ENCODE measurements at regions not wholly inside any gene's neighbourhood (a gene's known extent, or its start where the extent isn't known, plus 50 kb on each side); places are given as distances from the start of the nearest gene placed in this dataset.

DNA sequence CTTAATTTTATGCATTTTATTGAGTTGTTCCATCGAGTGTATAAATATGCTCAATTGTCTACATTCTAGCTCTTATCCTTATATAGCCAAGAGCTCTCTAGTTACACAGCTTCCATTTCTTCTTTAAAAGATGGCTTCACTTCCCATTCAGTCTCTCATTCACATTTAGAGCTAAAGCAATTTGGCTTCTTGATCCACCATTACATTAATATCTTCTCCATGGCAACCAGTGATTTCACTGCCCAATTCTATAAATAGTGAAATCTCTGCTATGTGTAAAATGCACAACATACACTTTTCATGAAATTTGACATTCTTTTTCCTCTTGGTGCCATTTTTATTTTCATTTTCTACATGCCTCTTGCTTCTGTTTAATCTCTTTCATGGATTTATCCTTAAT lies 696.9 kb upstream of the ATXN8OS start:
- Histone ChIP-seq H3K9me3 (ENCODE audit: insufficient read depth, low read depth, low read length) (no peaks in the 10 kb centered on the region), H3K27me3 (ENCODE audit: insufficient read depth, low read length) (no peaks in the 10 kb centered on the region), H3K9ac (ENCODE audit: low read depth, low read length) (no peak overlapping the region), H3K4me1 (ENCODE audit: insufficient read depth, low read length) (no peaks in the 10 kb centered on the region), H3K4me3 (ENCODE audit: low read length) (no peak overlapping the region), H3K27ac (ENCODE audit: low read length) (no peak overlapping the region), H3K36me3 (ENCODE audit: insufficient read depth, low read depth, low read length) (no peaks in the 10 kb centered on the region)

DNA sequence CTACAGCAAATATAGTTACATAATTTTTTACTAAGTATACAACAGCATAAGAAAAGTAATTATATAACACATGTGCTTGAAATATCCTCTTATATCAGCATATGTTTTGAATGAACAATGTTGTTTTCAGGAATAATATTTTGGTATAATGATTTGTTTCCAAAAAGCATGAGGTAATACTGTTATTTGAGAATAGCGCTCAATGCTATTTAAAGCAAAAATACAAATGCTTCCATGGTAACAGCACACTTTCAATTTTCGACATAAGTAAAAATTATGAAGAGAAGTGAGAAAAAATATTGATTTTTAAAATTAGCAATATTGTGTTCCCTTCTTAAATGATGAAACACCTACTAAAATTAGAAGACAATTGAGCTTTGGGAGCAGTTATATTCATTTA lies 715.9 kb upstream of the ATXN8OS start:
- Histone ChIP-seq H3K27ac (ENCODE audit: low read length) (no peak overlapping the region), H3K27me3 (ENCODE audit: insufficient read depth, low read length) (no peaks in the 10 kb centered on the region), H3K9ac (ENCODE audit: low read depth, low read length) (no peak overlapping the region), H3K4me1 (ENCODE audit: insufficient read depth, low read length) (no peaks in the 10 kb centered on the region), H3K4me3 (ENCODE audit: low read length) (no peak overlapping the region), H3K9me3 (ENCODE audit: insufficient read depth, low read depth, low read length) (no peaks in the 10 kb centered on the region), H3K36me3 (ENCODE audit: insufficient read depth, low read depth, low read length) (no peaks in the 10 kb centered on the region)

DNA sequence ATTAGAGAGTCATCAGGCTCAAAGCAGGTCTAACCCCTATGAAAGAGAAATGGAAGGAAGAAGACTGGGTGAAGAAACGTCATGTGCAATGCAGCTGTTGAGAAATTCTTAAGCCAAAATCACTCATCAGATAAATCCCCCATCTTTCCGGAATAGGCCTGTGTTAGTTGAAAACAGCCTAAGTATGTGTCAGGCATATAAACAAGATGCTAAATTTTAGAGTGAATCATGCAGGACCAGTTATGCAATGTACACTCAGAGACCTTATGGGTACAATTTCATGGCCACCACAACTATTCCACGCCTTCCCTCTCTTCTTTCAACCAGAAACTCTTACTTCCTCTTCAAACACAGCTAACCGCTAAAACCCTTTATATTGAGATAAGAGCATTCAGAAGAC lies 717.7 kb upstream of the ATXN8OS start:
- H3K36me3 ChIP-seq (ENCODE audit: insufficient read depth, low read depth, low read length): no peaks in the 10 kb centered on the region
- no peak overlapping the region for H3K9ac ChIP-seq (ENCODE audit: low read depth, low read length)
- H3K27ac ChIP-seq (ENCODE audit: low read length): no peak overlapping the region
- no peak overlapping the region for H3K4me3 ChIP-seq (ENCODE audit: low read length)
- no peaks in the 10 kb centered on the region for H3K27me3 ChIP-seq (ENCODE audit: insufficient read depth, low read length)
- no peaks in the 10 kb centered on the region for H3K9me3 ChIP-seq (ENCODE audit: insufficient read depth, low read depth, low read length)
- H3K4me1 ChIP-seq (ENCODE audit: insufficient read depth, low read length): no peaks in the 10 kb centered on the region

DNA sequence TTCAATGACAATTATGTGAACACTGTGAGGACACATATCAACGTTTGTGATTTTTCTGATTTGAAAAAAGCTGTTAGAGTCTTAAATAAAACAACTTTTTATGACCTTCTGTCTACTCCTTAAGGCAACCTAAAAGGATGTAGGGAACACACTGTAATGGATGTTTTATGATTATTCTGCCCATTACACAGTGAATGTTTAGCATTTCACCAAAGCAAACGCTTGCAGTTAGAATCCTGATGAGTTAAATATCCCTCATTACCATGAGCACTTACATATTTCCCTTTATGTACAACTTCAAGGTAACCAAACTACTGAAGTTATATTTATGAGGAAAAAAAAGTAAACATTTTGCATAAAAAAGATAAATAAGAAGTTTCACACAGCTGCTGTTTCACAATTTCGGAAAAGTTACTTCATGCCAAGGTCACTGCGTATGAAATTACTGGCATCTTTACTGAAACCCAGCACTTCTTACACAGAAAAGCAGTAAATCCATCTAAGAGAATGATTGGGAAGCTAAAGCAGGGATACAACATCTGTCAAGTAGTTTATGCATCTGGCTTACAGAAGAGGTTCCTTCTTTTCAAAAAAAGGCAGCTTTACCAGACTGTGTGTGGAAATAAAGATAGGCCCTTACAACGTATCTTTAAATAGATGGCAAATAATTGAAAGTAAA lies 733.7 kb upstream of the ATXN8OS start:
- no peak overlapping the region for H3K27ac ChIP-seq (ENCODE audit: low read length)
- no peak overlapping the region for H3K9ac ChIP-seq (ENCODE audit: low read depth, low read length)
- no peaks in the 10 kb centered on the region; the same call in 1 of the 2 replicates for H3K9me3 ChIP-seq (ENCODE audit: insufficient read depth, low read depth, low read length)
- no peaks in the 10 kb centered on the region for H3K4me1 ChIP-seq (ENCODE audit: insufficient read depth, low read length)
- H3K27me3 ChIP-seq (ENCODE audit: insufficient read depth, low read length): no peaks in the 10 kb centered on the region
- no peak overlapping the region for H3K4me3 ChIP-seq (ENCODE audit: low read length)
- no peaks in the 10 kb centered on the region for H3K36me3 ChIP-seq (ENCODE audit: insufficient read depth, low read depth, low read length)

DNA sequence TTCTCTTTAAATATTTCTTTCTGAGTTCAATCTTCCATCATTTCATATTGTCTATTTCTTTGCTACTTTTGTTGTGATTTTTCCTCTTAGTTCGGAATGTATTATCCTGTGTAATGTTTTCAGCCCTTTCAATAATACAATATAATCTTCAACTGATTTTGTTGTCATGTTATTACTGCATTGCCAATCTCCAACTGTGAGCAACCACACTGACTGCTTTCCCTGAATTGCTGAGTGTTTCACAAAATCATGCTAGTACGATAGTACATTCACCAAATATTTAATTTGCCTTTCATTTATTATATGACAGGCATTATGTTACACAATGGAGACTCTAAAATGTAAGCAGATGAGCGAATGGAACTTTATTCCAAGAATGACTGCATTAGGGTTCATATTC lies 744.3 kb upstream of the ATXN8OS start:
- Histone ChIP-seq H3K36me3 (ENCODE audit: insufficient read depth, low read depth, low read length) (no peaks in the 10 kb centered on the region), H3K9ac (ENCODE audit: low read depth, low read length) (no peak overlapping the region), H3K27ac (ENCODE audit: low read length) (no peak overlapping the region), H3K9me3 (ENCODE audit: insufficient read depth, low read depth, low read length) (no peaks in the 10 kb centered on the region), H3K4me1 (ENCODE audit: insufficient read depth, low read length) (no peaks in the 10 kb centered on the region), H3K27me3 (ENCODE audit: insufficient read depth, low read length) (no peaks in the 10 kb centered on the region), H3K4me3 (ENCODE audit: low read length) (no peak overlapping the region)

DNA sequence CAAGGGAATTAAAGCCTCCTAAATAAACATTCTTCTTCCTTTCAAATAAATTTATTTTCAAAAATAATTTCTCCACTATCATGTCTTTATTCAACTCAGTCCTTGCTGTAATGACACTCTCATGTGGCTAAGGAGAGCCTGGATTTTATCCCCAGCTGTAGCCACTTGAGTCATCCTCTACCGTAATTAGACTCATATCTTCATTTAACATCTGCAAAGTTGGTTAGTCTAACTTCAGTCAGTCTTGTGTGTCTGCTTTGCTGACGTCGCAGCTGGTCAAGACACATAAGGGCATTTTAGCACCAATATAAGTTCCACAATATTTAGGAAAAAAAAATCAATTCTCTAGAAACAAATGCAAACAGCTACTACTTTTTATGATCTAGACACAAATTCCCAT lies 776.4 kb upstream of the ATXN8OS start:
- no peak overlapping the region for H3K27ac ChIP-seq (ENCODE audit: low read length)
- no peaks in the 10 kb centered on the region for H3K4me1 ChIP-seq (ENCODE audit: insufficient read depth, low read length)
- H3K36me3 ChIP-seq (ENCODE audit: insufficient read depth, low read depth, low read length): no peaks in the 10 kb centered on the region
- H3K4me3 ChIP-seq (ENCODE audit: low read length): no peak overlapping the region
- no peaks in the 10 kb centered on the region for H3K9me3 ChIP-seq (ENCODE audit: insufficient read depth, low read depth, low read length)
- H3K9ac ChIP-seq (ENCODE audit: low read depth, low read length): no peak overlapping the region
- H3K27me3 ChIP-seq (ENCODE audit: insufficient read depth, low read length): no peaks in the 10 kb centered on the region

DNA sequence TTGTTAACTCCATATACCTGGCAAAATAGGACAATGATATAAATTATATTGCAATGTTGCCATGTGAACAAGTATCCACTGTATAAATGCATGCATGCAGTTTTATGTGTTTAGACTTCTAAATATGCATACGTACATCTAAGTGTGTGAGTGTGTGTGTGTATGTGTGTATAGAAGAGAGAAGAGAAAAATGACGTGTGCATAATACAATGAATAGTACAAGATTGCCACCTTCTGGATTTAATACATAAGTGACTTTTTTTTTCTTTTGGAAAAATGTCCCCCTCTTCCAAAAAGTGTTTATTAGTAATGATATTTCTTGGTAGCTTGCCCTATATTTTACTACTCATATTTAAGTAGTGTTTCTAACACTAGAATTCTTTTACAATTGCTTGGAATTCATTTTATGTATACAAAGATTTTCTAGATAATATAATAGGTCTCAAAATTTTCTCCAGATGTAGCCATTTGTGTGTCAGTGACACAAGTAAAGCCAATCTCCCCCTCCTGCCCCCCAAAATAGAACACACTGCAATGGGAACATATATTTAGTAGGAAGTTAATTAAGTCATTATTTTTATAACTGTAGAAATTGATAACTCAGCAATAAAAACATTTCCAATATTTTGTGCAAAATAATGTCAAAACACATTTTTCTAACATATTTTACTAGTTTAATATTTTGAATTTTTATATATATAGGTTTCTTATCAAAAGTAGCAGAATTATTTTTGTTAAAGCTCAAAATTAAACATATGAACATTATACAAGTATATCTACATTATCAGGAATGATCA lies 783.3 kb upstream of the ATXN8OS start:
- no peak overlapping the region for H3K4me3 ChIP-seq (ENCODE audit: low read length)
- H3K27ac ChIP-seq (ENCODE audit: low read length): no peak overlapping the region
- H3K27me3 ChIP-seq (ENCODE audit: insufficient read depth, low read length): no peaks in the 10 kb centered on the region
- no peaks in the 10 kb centered on the region for H3K36me3 ChIP-seq (ENCODE audit: insufficient read depth, low read depth, low read length)
- H3K9ac ChIP-seq (ENCODE audit: low read depth, low read length): no peak overlapping the region
- H3K9me3 ChIP-seq (ENCODE audit: insufficient read depth, low read depth, low read length): no peaks in the 10 kb centered on the region
- no peaks in the 10 kb centered on the region for H3K4me1 ChIP-seq (ENCODE audit: insufficient read depth, low read length)

DNA sequence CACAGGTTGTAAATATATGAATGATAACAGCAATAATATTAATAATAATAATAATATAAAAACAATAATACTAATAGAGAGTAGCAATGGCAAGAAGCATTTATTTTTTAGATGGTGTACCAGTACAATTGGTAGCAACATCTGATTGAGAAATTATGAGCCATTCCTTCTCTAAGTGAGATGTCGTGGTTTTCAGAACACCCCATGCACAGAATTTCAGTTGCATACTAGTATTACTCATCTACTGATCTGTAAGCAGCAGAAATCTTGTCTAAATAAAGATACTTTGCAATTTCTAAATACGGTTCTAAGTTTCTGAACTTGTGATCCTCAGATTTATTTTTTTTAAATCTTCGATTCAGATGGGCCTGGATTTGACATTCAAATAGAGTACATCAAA lies 788.0 kb upstream of the ATXN8OS start:
- no peaks in the 10 kb centered on the region for H3K9me3 ChIP-seq (ENCODE audit: insufficient read depth, low read depth, low read length)
- no peak overlapping the region for H3K4me3 ChIP-seq (ENCODE audit: low read length)
- no peak overlapping the region for H3K9ac ChIP-seq (ENCODE audit: low read depth, low read length)
- H3K4me1 ChIP-seq (ENCODE audit: insufficient read depth, low read length): no peaks in the 10 kb centered on the region
- H3K27ac ChIP-seq (ENCODE audit: low read length): no peak overlapping the region
- no peaks in the 10 kb centered on the region for H3K36me3 ChIP-seq (ENCODE audit: insufficient read depth, low read depth, low read length)
- H3K27me3 ChIP-seq (ENCODE audit: insufficient read depth, low read length): no peaks in the 10 kb centered on the region

DNA sequence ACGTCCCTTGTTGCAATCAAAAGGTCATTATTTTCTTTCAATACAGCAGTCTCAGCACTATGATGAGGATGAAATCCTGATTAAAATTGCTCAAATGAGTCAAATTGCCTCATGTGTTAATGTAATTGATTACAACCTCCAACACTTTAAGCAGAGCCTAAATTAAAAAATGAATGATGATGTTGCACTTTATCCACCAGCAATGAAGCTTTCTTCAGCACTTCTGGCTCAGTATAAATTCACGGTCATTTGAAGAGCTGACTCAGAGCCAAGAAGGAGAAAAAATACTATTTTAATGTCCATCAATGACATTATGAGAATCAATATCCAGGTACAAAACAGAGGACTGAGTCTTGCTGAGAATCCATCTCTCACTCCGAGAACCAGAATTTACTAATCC lies 792.6 kb upstream of the ATXN8OS start:
- Histone ChIP-seq H3K27me3 (ENCODE audit: insufficient read depth, low read length) (no peaks in the 10 kb centered on the region), H3K36me3 (ENCODE audit: insufficient read depth, low read depth, low read length) (no peaks in the 10 kb centered on the region), H3K9me3 (ENCODE audit: insufficient read depth, low read depth, low read length) (no peaks in the 10 kb centered on the region), H3K27ac (ENCODE audit: low read length) (no peak overlapping the region), H3K9ac (ENCODE audit: low read depth, low read length) (no peak overlapping the region), H3K4me1 (ENCODE audit: insufficient read depth, low read length) (no peaks in the 10 kb centered on the region), H3K4me3 (ENCODE audit: low read length) (no peak overlapping the region)

DNA sequence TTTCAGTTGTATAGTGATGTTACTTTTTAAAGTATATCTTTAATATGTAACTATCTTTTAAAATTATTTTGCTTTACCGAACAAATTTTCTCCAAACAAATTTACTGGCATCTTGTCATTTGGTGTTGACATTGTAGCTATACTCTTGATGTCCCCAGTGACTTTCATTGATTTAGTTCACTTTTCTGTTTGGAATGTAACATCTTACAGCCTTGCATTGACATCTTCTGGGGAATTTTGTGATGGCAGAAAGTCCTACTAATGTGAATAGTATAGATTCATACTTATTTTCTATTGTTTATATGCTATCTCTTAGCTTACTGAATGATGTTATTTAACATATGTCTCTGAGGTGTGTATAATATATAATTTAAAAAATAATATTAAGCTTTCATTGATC lies 800.9 kb upstream of the ATXN8OS start:
- Histone ChIP-seq H3K9me3 (ENCODE audit: insufficient read depth, low read depth, low read length) (no peaks in the 10 kb centered on the region), H3K4me3 (ENCODE audit: low read length) (no peak overlapping the region), H3K36me3 (ENCODE audit: insufficient read depth, low read depth, low read length) (no peaks in the 10 kb centered on the region), H3K27ac (ENCODE audit: low read length) (no peak overlapping the region), H3K9ac (ENCODE audit: low read depth, low read length) (no peak overlapping the region), H3K27me3 (ENCODE audit: insufficient read depth, low read length) (no peaks in the 10 kb centered on the region), H3K4me1 (ENCODE audit: insufficient read depth, low read length) (no peaks in the 10 kb centered on the region)

DNA sequence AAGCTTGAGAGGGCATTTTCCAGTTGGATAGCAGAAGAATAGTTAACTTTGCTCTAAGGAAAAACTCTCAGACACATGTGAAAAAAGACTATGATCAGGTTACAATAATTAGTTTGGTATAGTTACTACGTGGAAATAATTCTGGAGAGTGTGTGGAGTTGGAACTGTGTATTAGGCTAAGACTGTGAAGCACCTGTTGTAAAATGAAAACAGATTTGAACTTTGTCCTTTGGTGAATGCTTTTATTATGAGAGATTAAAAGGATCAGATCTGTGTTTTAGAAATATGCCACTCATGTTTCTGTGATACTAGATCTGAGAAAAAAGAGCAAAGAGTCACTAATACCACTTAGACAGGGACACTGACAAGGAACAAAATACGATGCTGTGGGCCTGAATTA lies 807.5 kb upstream of the ATXN8OS start:
- Histone ChIP-seq H3K36me3 (ENCODE audit: insufficient read depth, low read depth, low read length) (no peaks in the 10 kb centered on the region), H3K27me3 (ENCODE audit: insufficient read depth, low read length) (no peaks in the 10 kb centered on the region), H3K9me3 (ENCODE audit: insufficient read depth, low read depth, low read length) (no peaks in the 10 kb centered on the region)

DNA sequence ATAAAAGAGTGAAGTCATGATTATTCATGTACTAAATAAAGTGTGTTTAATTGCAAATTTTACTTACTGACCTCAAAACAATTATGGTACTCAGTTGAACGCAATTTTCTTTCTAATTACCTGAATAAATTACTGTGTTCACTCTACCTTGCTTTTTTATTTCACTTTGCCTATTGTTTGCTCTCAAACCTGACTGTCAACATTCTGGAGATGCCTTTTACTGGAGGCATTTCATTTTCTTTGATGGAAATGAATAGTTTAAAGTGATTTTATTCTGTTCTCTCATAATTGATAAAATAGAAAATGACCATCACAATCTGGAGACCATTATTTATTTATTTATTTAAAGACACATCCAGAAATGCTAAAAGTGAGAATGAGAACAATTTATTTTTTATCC lies 811.5 kb upstream of the ATXN8OS start:
- Histone ChIP-seq H3K9ac (ENCODE audit: low read depth, low read length) (no peak overlapping the region), H3K27ac (ENCODE audit: low read length) (no peak overlapping the region), H3K9me3 (ENCODE audit: insufficient read depth, low read depth, low read length) (no peaks in the 10 kb centered on the region), H3K4me3 (ENCODE audit: low read length) (no peak overlapping the region), H3K36me3 (ENCODE audit: insufficient read depth, low read depth, low read length) (no peaks in the 10 kb centered on the region), H3K27me3 (ENCODE audit: insufficient read depth, low read length) (no peaks in the 10 kb centered on the region), H3K4me1 (ENCODE audit: insufficient read depth, low read length) (peaks cover 8% of the 10 kb centered on the region)

More for the DNA sequence above, 807.5 kb upstream of the ATXN8OS start:
- Histone ChIP-seq H3K4me1 (ENCODE audit: insufficient read depth, low read length) (peaks cover under 1% of the 10 kb centered on the region; the same call in 1 of the 2 replicates), H3K9ac (ENCODE audit: low read depth, low read length) (no peak overlapping the region), H3K4me3 (ENCODE audit: low read length) (no peak overlapping the region), H3K27ac (ENCODE audit: low read length) (no peak overlapping the region)
